ENCODE measurements at regions not wholly inside any gene's neighbourhood (a gene's known extent, or its start where the extent isn't known, plus 50 kb on each side); places are given as distances from the start of the nearest gene placed in this dataset.

DNA sequence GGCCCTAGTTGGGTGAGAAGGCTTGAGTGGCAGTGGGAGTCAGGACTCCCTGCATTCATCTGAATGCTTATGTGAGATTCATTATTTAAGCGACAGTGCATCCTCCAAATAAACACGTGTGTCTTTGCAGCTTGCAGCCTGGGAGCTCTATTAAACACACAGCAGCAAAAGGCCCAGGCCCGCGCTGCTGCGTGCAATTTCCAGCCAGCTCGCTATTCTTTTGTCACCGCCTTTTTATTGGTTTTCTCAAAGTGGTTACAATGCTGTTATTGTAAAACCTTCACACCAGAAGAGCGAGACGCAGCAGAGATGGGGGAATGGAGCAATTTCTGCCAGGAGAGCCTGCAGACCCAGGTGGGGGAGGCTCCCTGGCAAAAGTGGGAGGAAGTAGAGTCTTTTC, 252.5 kb downstream of the BCOR start:
- TF ChIP-seq, protein P1, sequence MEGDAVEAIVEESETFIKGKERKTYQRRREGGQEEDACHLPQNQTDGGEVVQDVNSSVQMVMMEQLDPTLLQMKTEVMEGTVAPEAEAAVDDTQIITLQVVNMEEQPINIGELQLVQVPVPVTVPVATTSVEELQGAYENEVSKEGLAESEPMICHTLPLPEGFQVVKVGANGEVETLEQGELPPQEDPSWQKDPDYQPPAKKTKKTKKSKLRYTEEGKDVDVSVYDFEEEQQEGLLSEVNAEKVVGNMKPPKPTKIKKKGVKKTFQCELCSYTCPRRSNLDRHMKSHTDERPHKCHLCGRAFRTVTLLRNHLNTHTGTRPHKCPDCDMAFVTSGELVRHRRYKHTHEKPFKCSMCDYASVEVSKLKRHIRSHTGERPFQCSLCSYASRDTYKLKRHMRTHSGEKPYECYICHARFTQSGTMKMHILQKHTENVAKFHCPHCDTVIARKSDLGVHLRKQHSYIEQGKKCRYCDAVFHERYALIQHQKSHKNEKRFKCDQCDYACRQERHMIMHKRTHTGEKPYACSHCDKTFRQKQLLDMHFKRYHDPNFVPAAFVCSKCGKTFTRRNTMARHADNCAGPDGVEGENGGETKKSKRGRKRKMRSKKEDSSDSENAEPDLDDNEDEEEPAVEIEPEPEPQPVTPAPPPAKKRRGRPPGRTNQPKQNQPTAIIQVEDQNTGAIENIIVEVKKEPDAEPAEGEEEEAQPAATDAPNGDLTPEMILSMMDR (IDR thresholded peaks at IDR 0.05) = no peak
- TF ChIP-seq POLR2A (IDR thresholded peaks at IDR 0.05) = no peak
